OCI-LY1 (cell line): ENCODE measurements at regions not wholly inside any gene's neighbourhood (a gene's known extent, or its start where the extent isn't known, plus 50 kb on each side); places are given as distances from the start of the nearest gene placed in this dataset.

Experiments
- H2AFZ ChIP-seq: fragments of 200-600 bp; sonication (generic), shearing (Covaris generic); 2 replicates; pipeline ENCODE4 v1.6.0; 2014; ENCODE audit warnings: antibody characterized with exemption, mild to moderate bottlenecking, low read length
- H3F3A ChIP-seq: fragments of 200-600 bp; sonication (generic), shearing (Covaris generic); 2 replicates; pipeline ENCODE4 v1.6.0; 2014; ENCODE audit warnings: mild to moderate bottlenecking, antibody characterized with exemption, low read length, moderate library complexity; ENCODE audit not compliant: insufficient read depth
- H3K27ac ChIP-seq: fragments of 200-600 bp; sonication (generic); 2 replicates; pipeline ENCODE4 v1.5.1; 2014; ENCODE audit warnings: low read length, mixed run types, mild to moderate bottlenecking, low read depth; ENCODE audit not compliant: poor library complexity, severe bottlenecking
- H3K27me3 ChIP-seq: fragments of 200-600 bp; sonication (generic); 2 replicates; pipeline ENCODE4 v1.6.0; 2014; ENCODE audit warnings: antibody characterized with exemption, mild to moderate bottlenecking, low read length, moderate library complexity; ENCODE audit not compliant: insufficient read depth
- H3K36me3 ChIP-seq: fragments of 200-600 bp; sonication (generic); 2 replicates; pipeline ENCODE4 v1.6.1; 2014; ENCODE audit warnings: mild to moderate bottlenecking, antibody characterized with exemption, low read length, moderate library complexity, mixed read lengths; ENCODE audit not compliant: insufficient read depth
- H3K4me1 ChIP-seq: fragments of 200-600 bp; sonication (generic); 2 replicates; pipeline ENCODE4 v1.5.1; 2014; ENCODE audit warnings: mild to moderate bottlenecking, low read length, moderate library complexity; ENCODE audit not compliant: insufficient read depth, severe bottlenecking
- H3K4me2 ChIP-seq: fragments of 200-600 bp; sonication (generic), shearing (Covaris generic); 2 replicates; pipeline ENCODE4 v1.6.1; 2014; ENCODE audit warnings: low read length
- H3K4me3 ChIP-seq: fragments of 200-600 bp; sonication (generic); 2 replicates; pipeline ENCODE4 v1.5.1; 2014; ENCODE audit warnings: low read length, low read depth, mild to moderate bottlenecking, mixed read lengths; ENCODE audit not compliant: poor library complexity, severe bottlenecking
- H3K79me2 ChIP-seq: fragments of 200-600 bp; shearing (Covaris generic); 2 replicates; pipeline ENCODE4 v1.6.1; 2016; ENCODE audit warnings: mixed run types, low read length, mixed read lengths; ENCODE audit not compliant: insufficient read depth
- H3K9ac ChIP-seq: fragments of 200-600 bp; sonication (generic), shearing (Covaris generic); 2 replicates; pipeline ENCODE4 v1.6.1; 2014; ENCODE audit warnings: mild to moderate bottlenecking, low read length, mixed read lengths
- H3K9me2 ChIP-seq: fragments of 200-600 bp; sonication (generic), shearing (Covaris generic); 2 replicates; pipeline ENCODE4 v1.6.1; 2014; ENCODE audit warnings: low read depth, mild to moderate bottlenecking, low read length, mixed read lengths
- H3K9me3 ChIP-seq: fragments of 200-600 bp; shearing (Covaris generic); 2 replicates; pipeline ENCODE4 v1.6.1; 2014; ENCODE audit warnings: low read length, mixed read lengths
- H4K20me1 ChIP-seq: fragments of 200-600 bp; sonication (generic), shearing (Covaris generic); 2 replicates; pipeline ENCODE4 v1.6.0; 2016; ENCODE audit warnings: mild to moderate bottlenecking, low read length; ENCODE audit not compliant: insufficient read depth
- CTCF ChIP-seq: fragments of 200-600 bp; sonication (generic), shearing (Covaris generic); IDR thresholded peaks from 2 replicates; pipeline ENCODE4 v1.5.1; 2017; ENCODE audit warnings: mild to moderate bottlenecking, antibody characterized with exemption, low read length, moderate library complexity, mixed read lengths
- EZH2 ChIP-seq: fragments of 200-600 bp; sonication (generic), shearing (Covaris generic); IDR thresholded peaks from 2 replicates; pipeline ENCODE4 v1.8.0; 2017; ENCODE audit warnings: borderline replicate concordance, mixed run types, mild to moderate bottlenecking, antibody characterized with exemption, low read length, moderate library complexity, mixed read lengths

- no peaks in the 10 kb centered on the region for H3K79me2 ChIP-seq
- H3K9me2 ChIP-seq, result no peaks in the 10 kb centered on the region
- H3K9me3 ChIP-seq, result no peaks in the 10 kb centered on the region
- H2AFZ ChIP-seq, result no peak overlapping the region
- no peak overlapping the region for H3K9ac ChIP-seq
- H3K27ac ChIP-seq, result no peak overlapping the region
- no peaks in the 10 kb centered on the region for H3K4me1 ChIP-seq
- no peak for TF ChIP-seq EZH2
- no peak for TF ChIP-seq CTCF
- no peaks in the 10 kb centered on the region for H4K20me1 ChIP-seq
- no peak overlapping the region for H3K4me3 ChIP-seq
- no peak overlapping the region for H3K4me2 ChIP-seq
- no peaks in the 10 kb centered on the region for H3K36me3 ChIP-seq
- H3K27me3 ChIP-seq, result no peaks in the 10 kb centered on the region
- no peaks in the 10 kb centered on the region for H3F3A ChIP-seq
These were observed 150.0 kb upstream of the LINGO1 start for GRCh38 chr15:77782691-77783090.

GRCh38 chr15:77781946-77782240 lies 149.2 kb upstream of the LINGO1 start:
- TF ChIP-seq CTCF (no peak), EZH2 (no peak)
- H3K36me3 ChIP-seq, result no peaks in the 10 kb centered on the region
- no peaks in the 10 kb centered on the region for H3K79me2 ChIP-seq
- no peaks in the 10 kb centered on the region for H3K9me3 ChIP-seq
- H3K4me3 ChIP-seq, result no peak overlapping the region
- no peaks in the 10 kb centered on the region for H3K27me3 ChIP-seq
- no peaks in the 10 kb centered on the region for H3K9me2 ChIP-seq
- H3K27ac ChIP-seq, result no peak overlapping the region
- H3K4me1 ChIP-seq, result no peaks in the 10 kb centered on the region
- no peaks in the 10 kb centered on the region for H3F3A ChIP-seq
- no peak overlapping the region for H3K4me2 ChIP-seq
- H3K9ac ChIP-seq, result no peak overlapping the region
- no peak overlapping the region for H2AFZ ChIP-seq
- H4K20me1 ChIP-seq, result no peaks in the 10 kb centered on the region

- TF ChIP-seq EZH2, result no peak
- TF ChIP-seq CTCF, result no peak
- Histone ChIP-seq H3F3A (no peaks in the 10 kb centered on the region), H3K27ac (no peak overlapping the region), H3K79me2 (no peaks in the 10 kb centered on the region), H3K4me2 (no peak overlapping the region), H3K9ac (no peak overlapping the region), H3K36me3 (no peaks in the 10 kb centered on the region), H3K4me1 (no peaks in the 10 kb centered on the region), H3K9me2 (no peaks in the 10 kb centered on the region), H4K20me1 (no peaks in the 10 kb centered on the region), H3K9me3 (no peaks in the 10 kb centered on the region), H2AFZ (no peak overlapping the region), H3K27me3 (no peaks in the 10 kb centered on the region), H3K4me3 (no peak overlapping the region)
These were observed 148.6 kb upstream of the LINGO1 start for GRCh38 chr15:77781151-77781945.
